Keratinocyte (primary cell): ENCODE measurements at regions not wholly inside any gene's neighbourhood (a gene's known extent, or its start where the extent isn't known, plus 50 kb on each side); places are given as distances from the start of the nearest gene placed in this dataset.

Experiments
- CTCF ChIP-seq, 3 experiments: IDR thresholded peaks in 1 of 3; conservative IDR thresholded peaks in 1 of 3; optimal IDR thresholded peaks in 1 of 3; 2 replicates in 2 of 3; 3 replicates in 1 of 3; pipeline versions ENCODE3 to v1.5.1; 2011; ENCODE audit warnings: low read length in 3 of 3, mild to moderate bottlenecking in 3 of 3, moderate library complexity in 2 of 3, control low read depth in 1 of 3, inconsistent platforms in 1 of 3; ENCODE audit not compliant: insufficient read depth in 2 of 3; ENCODE audit errors: extremely low read depth in 1 of 3
- EZH2 ChIP-seq: IDR thresholded peaks from one replicate; pipeline ENCODE4 v1.6.1; 2012; ENCODE audit warnings: inconsistent platforms, mild to moderate bottlenecking, low read length, moderate library complexity

- TF ChIP-seq CTCF (optimal IDR thresholded peaks at IDR 0.05 in 1 of 3, IDR thresholded peaks at IDR 0.05 in 1 of 3, conservative IDR thresholded peaks at IDR 0.05 in 1 of 3; ENCODE audit: extremely low read depth in 1 of 3, insufficient read depth in 2 of 3, low read length in 3 of 3) (no peak), EZH2 (no peak)
Measured at GRCh38 chr14:97268097-97268496, 470.9 kb downstream of the VRK1 start.
